Stimulated activated CD4-positive, alpha-beta T cell treated with anti-CD3 and anti-CD28 coated beads, Interleukin-2, amount 100 ng/mL, for 24 hours (primary cell): ENCODE measurements at regions not wholly inside any gene's neighbourhood (a gene's known extent, or its start where the extent isn't known, plus 50 kb on each side); places are given as distances from the start of the nearest gene placed in this dataset.

ENCODE experiments used
- DNase-seq, 2 donors: peaks; one replicate each; pipeline ENCODE4 v3.0.0-alpha.2; 2020

GRCh38 chr9:89725271-89725670 lies 120.5 kb downstream of the GADD45G start:
- no peak for DNase-seq

DNA sequence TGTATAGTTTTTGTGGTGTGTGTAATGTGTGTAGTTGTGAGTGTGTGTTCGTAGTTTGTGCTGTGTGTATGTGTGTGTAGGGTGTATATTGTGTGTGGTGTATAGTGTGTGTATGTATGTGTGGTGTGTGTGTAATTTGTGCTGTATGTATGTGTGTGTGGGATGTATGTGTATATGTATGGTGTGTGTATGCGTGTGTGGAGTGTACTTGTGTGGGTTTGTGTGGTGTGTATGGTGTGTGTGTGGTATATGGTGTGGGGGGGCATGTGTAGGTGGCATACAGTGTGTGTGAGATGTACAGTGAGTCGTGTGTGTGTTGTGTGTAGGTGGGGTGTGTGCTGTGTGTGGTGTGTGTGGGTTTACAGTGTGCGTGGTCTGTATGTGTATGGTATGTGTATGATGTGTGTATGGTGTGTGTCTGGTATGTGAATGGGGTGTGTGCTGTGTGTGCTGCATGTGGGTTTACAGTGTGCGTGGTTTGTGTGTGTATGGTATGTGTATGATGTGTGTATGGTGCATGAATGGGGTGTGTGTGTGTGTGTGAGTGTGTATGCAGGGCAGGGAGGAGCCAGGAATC lies 125.2 kb downstream of the GADD45G start:
- no peak for DNase-seq

- DNase-seq: no peak
Measured at GRCh38 chr9:89730715-89731114, 125.9 kb downstream of the GADD45G start.

DNA sequence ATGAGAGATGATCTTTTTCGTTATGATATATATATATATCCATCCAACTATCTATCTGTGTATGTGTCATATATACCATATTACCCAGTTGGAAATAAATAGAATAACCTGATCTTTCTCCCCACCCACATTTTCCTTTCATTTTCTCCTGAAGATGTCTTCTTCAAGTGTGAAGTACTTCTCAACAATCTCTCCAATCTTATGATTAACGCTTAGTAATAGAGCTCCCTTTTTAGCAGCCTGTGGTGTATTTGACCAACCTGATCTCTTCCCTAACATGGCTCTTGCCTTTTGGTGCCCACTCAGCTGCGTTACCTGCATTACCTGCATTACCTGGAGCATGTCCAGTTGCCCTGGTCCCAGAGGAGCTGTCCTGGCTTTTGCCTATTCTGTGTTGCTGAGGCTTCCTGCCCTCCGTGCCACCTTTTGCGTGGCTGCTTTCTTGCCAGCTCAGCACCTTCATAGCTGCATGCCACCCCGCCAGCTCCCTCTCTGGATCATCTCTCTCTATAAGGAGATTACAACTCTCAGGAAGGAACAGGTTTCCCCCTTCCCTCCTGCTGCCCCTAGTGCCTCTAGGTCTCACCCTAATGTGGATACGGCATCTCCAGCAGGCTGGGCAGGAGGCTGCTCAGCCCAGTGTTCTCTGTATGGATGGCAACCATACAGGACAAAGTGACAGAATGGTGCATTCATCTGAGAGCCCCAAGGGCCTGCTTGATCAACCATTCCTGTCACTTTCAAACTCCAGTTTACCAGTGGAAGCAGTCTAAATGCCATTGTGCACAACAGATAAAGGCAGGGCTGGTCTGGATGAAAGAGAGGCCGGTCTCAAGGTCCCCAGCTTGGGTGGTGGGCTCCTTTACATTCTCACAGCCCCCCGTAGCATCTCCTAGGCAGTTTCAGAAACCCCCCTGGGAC lies 126.7 kb downstream of the GADD45G start:
- no peak for DNase-seq

DNA sequence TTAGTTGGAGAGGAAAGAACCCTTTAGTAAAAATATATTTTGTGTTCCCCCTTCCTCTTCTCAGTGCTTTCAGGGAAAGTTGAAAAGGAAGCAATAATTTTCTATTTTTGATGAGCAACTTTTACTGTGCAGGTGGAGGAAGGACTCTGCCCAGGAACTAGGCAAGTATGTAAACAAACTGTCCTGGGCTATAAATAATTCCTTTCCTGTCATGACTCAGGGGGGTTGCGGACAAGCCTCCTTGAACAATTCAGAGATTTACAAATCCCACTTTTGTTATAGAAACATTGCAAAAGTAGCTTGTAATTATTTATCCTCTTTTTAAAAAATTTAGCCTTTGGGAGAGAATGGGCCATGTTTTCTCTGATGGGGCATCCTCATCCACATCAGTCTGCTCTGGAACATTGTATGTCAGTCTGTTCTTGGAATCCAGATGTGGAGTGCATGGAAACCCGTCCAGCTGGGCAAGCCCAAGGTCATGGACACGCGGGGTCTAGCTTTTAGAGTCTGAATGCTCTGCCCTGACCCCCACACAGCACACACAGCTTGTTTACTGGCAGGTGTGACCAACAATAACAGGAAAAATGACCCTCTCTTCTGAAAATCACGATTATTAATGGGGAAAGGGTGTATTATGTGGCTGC lies 127.6 kb downstream of the GADD45G start:
- no peak for DNase-seq

- no peak for DNase-seq
Measured at GRCh38 chr9:89732939-89733324, 128.1 kb downstream of the GADD45G start.

DNA sequence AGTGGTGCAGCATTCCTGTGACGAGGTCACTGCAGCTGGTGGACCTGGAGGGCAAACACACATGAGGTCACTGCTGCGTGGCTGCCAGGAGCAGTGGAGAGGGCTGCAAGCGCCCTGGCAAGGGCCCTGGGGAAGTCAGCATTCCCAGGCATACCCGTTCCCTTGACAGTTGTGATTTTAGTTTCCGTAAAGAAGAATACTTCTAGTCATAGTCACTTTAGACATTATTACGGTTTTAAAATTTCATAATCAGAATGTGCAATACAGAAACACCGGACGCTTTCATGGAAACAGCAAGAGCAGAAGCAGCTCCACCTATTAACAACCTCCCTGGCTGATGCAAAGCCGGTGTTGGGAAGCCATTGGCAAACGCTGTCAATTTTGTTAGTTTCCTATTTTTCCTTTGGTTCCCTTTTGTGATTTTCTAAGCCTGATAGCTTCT lies 129.8 kb downstream of the GADD45G start:
- DNase-seq: no peak

GRCh38 chr9:89738137-89738932 lies 133.5 kb downstream of the GADD45G start:
- DNase-seq: no peak

DNA sequence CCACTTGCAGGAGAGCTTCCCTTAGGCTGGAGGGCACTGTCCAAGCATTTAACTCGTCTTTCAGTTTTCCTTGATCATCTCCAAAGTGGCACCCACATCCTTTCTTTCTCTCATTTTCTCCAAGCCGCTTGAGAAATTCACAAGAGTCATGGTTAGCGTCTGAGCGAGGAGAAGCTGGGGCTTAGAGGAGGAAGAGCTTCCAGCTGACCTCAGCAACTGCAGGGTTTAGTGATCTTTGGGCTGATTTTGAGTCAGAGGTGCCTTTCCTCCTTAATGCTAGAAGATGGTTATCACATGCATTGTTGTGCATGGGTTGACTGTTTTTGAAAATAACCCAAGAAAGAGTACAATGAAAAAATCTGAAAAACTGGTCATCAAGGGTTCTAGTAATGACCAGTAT lies 134.7 kb downstream of the GADD45G start:
- DNase-seq: no peak

GRCh38 chr9:89739916-89740315 lies 135.1 kb downstream of the GADD45G start:
- no peak for DNase-seq

GRCh38 chr9:89740722-89741121 lies 135.9 kb downstream of the GADD45G start:
- DNase-seq: peak; percentile 29 to 55

- DNase-seq: no peak
Measured at GRCh38 chr9:89742660-89743059, 137.8 kb downstream of the GADD45G start.

DNA sequence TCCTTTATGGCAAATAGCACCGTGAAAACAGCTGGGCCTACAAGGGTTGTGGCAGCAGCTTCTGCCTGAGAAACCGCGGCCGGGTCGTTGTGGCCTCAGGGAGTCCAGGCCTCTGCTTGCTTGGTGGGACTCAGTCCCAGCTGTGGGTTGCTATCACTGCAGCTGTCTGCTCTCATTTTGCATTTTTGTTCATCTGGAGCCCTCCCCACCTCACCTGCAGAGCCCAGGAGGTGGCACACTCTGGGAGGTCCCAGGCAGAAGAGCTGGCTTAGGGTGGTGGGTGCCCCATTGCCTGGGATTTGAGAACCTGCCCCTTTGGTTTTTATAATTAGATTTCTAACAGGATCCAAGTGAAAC lies 138.4 kb downstream of the GADD45G start:
- DNase-seq: peak; percentile 26 to 32

GRCh38 chr9:89743573-89744254 lies 138.9 kb downstream of the GADD45G start:
- peak; percentile 27 to 37 for DNase-seq

DNA sequence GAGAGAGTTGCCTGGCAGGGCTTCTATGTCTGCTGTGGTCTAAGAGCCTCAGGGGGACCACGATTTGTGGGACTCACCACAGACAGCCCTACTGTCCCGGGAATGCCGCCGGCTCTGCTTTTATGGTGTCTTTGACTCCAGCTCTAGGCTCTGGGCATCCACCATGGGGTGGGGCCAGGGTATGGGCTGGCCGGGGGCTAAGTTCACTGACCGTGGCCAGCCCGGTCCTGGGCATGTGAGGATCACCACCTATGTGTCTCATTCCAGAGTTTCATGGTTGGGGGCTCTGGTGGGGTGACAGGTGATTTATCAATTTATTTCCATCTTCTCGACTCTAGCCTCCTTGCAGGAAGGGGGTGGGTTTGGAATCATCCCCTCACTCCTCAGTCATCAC lies 139.4 kb downstream of the GADD45G start:
- no peak for DNase-seq

DNA sequence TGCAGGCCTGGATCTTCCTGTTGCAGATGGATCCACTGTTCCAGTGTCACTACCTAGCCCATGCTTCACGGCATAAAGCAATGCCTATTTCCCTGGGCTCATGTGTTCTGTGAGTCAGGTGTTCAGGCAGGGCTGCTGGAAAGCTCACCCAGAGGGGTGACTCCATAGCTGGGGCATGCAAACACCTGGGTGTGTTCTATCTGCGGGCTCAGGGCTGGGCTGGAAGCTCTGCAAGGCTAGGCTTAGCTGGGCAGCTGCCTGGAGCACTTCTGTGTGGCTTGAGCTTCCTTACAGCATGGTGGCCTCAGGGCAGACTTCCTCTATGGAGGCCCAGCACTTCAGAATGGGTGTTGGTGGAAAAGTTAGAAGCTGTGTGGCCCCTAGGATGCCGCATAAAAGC lies 139.9 kb downstream of the GADD45G start:
- DNase-seq: no peak

GRCh38 chr9:89745601-89746376 lies 141.0 kb downstream of the GADD45G start:
- no peak for DNase-seq

GRCh38 chr9:89746385-89747116 lies 141.7 kb downstream of the GADD45G start:
- DNase-seq: no peak

DNA sequence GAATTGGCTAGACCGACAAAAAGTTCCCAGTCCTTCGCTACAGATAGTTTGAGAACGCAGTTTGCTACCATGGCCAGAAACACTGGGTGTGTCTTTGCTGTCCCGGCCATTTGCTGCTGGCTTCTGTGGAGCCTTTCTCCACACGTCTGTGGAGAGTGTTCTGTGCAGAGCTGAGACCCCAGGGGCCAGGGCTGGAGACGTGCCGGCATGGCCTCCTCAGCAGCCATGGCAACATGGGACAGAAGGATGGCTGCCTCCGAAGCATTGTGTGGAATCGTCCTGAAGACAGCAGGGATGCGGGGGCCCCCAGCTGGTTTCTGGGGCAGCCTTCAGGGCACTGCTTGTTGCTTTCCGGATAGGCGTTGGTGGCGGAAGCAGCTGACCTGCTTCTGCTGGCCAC lies 142.8 kb downstream of the GADD45G start:
- DNase-seq: no peak

GRCh38 chr9:89748021-89748670 lies 143.3 kb downstream of the GADD45G start:
- no peak for DNase-seq
